ENCODE measurements at regions not wholly inside any gene's neighbourhood (a gene's known extent, or its start where the extent isn't known, plus 50 kb on each side); places are given as distances from the start of the nearest gene placed in this dataset.

DNA sequence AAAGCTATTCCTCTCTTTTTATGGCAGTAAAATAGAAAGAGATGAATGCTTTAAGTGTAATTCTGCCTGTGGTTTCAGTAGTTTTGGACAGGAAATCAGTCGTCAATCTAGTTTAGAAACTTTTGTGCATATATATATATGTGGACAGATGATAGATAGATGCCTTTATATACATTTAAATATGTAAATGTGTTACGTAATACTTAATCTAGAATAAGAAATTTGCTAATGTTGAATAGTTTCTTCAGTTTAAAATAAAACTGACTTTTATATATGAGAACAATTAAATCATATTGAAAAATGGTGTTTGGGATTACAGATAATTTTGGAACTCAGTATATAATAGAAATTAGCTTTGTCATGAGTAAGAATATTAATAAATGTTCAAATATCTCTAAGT is 1165.7 kb upstream of the NCAM2 start:
- TF ChIP-seq, protein P1, sequence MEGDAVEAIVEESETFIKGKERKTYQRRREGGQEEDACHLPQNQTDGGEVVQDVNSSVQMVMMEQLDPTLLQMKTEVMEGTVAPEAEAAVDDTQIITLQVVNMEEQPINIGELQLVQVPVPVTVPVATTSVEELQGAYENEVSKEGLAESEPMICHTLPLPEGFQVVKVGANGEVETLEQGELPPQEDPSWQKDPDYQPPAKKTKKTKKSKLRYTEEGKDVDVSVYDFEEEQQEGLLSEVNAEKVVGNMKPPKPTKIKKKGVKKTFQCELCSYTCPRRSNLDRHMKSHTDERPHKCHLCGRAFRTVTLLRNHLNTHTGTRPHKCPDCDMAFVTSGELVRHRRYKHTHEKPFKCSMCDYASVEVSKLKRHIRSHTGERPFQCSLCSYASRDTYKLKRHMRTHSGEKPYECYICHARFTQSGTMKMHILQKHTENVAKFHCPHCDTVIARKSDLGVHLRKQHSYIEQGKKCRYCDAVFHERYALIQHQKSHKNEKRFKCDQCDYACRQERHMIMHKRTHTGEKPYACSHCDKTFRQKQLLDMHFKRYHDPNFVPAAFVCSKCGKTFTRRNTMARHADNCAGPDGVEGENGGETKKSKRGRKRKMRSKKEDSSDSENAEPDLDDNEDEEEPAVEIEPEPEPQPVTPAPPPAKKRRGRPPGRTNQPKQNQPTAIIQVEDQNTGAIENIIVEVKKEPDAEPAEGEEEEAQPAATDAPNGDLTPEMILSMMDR (IDR thresholded peaks at IDR 0.05) = no peak
- TF ChIP-seq POLR2AphosphoS5 (IDR thresholded peaks at IDR 0.05) = no peak
- no peak for TF ChIP-seq POLR2A (IDR thresholded peaks at IDR 0.05)
